Activated gamma-delta T cell treated with Interleukin-2 at 50 U/mL for 16 hours (primary cell): ENCODE measurements at regions not wholly inside any gene's neighbourhood (a gene's known extent, or its start where the extent isn't known, plus 50 kb on each side); places are given as distances from the start of the nearest gene placed in this dataset.

Experiments used
- DNase-seq: peaks from one replicate; pipeline ENCODE4 v3.0.0-alpha.2; 2020

- no peak for DNase-seq
Observed at GRCh38 chr13:89755729-89756492, 1591.6 kb upstream of the MIR17HG start.

GRCh38 chr13:89763005-89763404, 1584.5 kb upstream of the MIR17HG start:
- no peak for DNase-seq

GRCh38 chr13:89783221-89783755, 1564.2 kb upstream of the MIR17HG start:
- no peak for DNase-seq

GRCh38 chr13:89784161-89784809, 1563.2 kb upstream of the MIR17HG start:
- DNase-seq, result no peak

- DNase-seq, result no peak
Observed at GRCh38 chr13:89786531-89786930, 1561.0 kb upstream of the MIR17HG start.

- DNase-seq, result no peak
Observed at GRCh38 chr13:89790696-89791095, 1556.8 kb upstream of the MIR17HG start.

GRCh38 chr13:89791971-89792630, 1555.4 kb upstream of the MIR17HG start:
- no peak for DNase-seq

- no peak for DNase-seq
Observed at GRCh38 chr13:89796196-89796595, 1551.3 kb upstream of the MIR17HG start.

GRCh38 chr13:89803839-89804238, 1543.6 kb upstream of the MIR17HG start:
- no peak for DNase-seq

GRCh38 chr13:89806594-89806993, 1540.9 kb upstream of the MIR17HG start:
- DNase-seq, result no peak

- no peak for DNase-seq
Observed at GRCh38 chr13:89812856-89813255, 1534.6 kb upstream of the MIR17HG start.

- no peak for DNase-seq
Observed at GRCh38 chr13:89816404-89816803, 1531.1 kb upstream of the MIR17HG start.

- no peak for DNase-seq
Observed at GRCh38 chr13:89822467-89822866, 1525.0 kb upstream of the MIR17HG start.

- DNase-seq, result no peak
Observed at GRCh38 chr13:89827552-89827951, 1519.9 kb upstream of the MIR17HG start.

GRCh38 chr13:89828506-89828905, 1519.0 kb upstream of the MIR17HG start:
- no peak for DNase-seq

- no peak for DNase-seq
Observed at GRCh38 chr13:89831157-89831556, 1516.3 kb upstream of the MIR17HG start.

GRCh38 chr13:89832827-89833226, 1514.7 kb upstream of the MIR17HG start:
- no peak for DNase-seq

- DNase-seq, result no peak
Observed at GRCh38 chr13:89843621-89844020, 1503.9 kb upstream of the MIR17HG start.

- no peak for DNase-seq
Observed at GRCh38 chr13:89845874-89846273, 1501.6 kb upstream of the MIR17HG start.

- DNase-seq, result no peak
Observed at GRCh38 chr13:89846926-89847585, 1500.4 kb upstream of the MIR17HG start.

- DNase-seq, result no peak
Observed at GRCh38 chr13:89852570-89852969, 1494.9 kb upstream of the MIR17HG start.

GRCh38 chr13:89856512-89856911, 1491.0 kb upstream of the MIR17HG start:
- no peak for DNase-seq

GRCh38 chr13:89857502-89857901, 1490.0 kb upstream of the MIR17HG start:
- no peak for DNase-seq
